Activated naive CD8-positive, alpha-beta T cell (primary cell): ENCODE measurements at regions not wholly inside any gene's neighbourhood (a gene's known extent, or its start where the extent isn't known, plus 50 kb on each side); places are given as distances from the start of the nearest gene placed in this dataset.

Experiments
- H3K27ac Mint-ChIP-seq: one replicate; pipeline ENCODE4 v1.8.0; 2021; ENCODE audit warnings: mixed read lengths
- H3K27me3 Mint-ChIP-seq: one replicate; pipeline ENCODE4 v1.8.0; 2021; ENCODE audit warnings: mixed read lengths
- H3K36me3 Mint-ChIP-seq: one replicate; pipeline ENCODE4 v1.8.0; 2021; ENCODE audit warnings: mixed read lengths
- H3K4me1 Mint-ChIP-seq: one replicate; pipeline ENCODE4 v1.8.0; 2021; ENCODE audit warnings: low read depth, mixed read lengths
- H3K4me3 Mint-ChIP-seq: one replicate; pipeline ENCODE4 v1.8.0; 2021; ENCODE audit warnings: mild to moderate bottlenecking, mixed read lengths
- H3K9me3 Mint-ChIP-seq: one replicate; pipeline ENCODE4 v1.8.0; 2021; ENCODE audit warnings: low read depth, mixed read lengths

- Mint-ChIP-seq H3K4me1 (no peaks in the 10 kb centered on the region), H3K9me3 (no peaks in the 10 kb centered on the region), H3K36me3 (no peaks in the 10 kb centered on the region), H3K4me3 (no peak overlapping the region), H3K27me3 (no peaks in the 10 kb centered on the region), H3K27ac (no peak overlapping the region)
These were observed 105.0 kb downstream of the VEGFA start for GRCh38 chr6:43874814-43875590.

- Mint-ChIP-seq H3K36me3 (no peaks in the 10 kb centered on the region), H3K27ac (no peak overlapping the region), H3K27me3 (no peaks in the 10 kb centered on the region), H3K9me3 (no peaks in the 10 kb centered on the region), H3K4me1 (no peaks in the 10 kb centered on the region), H3K4me3 (no peak overlapping the region)
These were observed 104.0 kb downstream of the VEGFA start for GRCh38 chr6:43873806-43874714.

GRCh38 chr6:43871933-43872332 lies 101.9 kb downstream of the VEGFA start:
- H3K27ac Mint-ChIP-seq = no peak overlapping the region
- H3K4me1 Mint-ChIP-seq = no peaks in the 10 kb centered on the region
- no peak overlapping the region for H3K4me3 Mint-ChIP-seq
- H3K27me3 Mint-ChIP-seq = no peaks in the 10 kb centered on the region
- no peaks in the 10 kb centered on the region for H3K36me3 Mint-ChIP-seq
- no peaks in the 10 kb centered on the region for H3K9me3 Mint-ChIP-seq

GRCh38 chr6:43871284-43871683 lies 101.3 kb downstream of the VEGFA start:
- Mint-ChIP-seq H3K9me3 (no peaks in the 10 kb centered on the region), H3K36me3 (no peaks in the 10 kb centered on the region), H3K4me3 (no peak overlapping the region), H3K27ac (no peak overlapping the region), H3K27me3 (no peaks in the 10 kb centered on the region), H3K4me1 (no peaks in the 10 kb centered on the region)

GRCh38 chr6:43870660-43871061 lies 100.7 kb downstream of the VEGFA start:
- no peak overlapping the region for H3K27ac Mint-ChIP-seq
- H3K4me3 Mint-ChIP-seq = no peak overlapping the region
- no peaks in the 10 kb centered on the region for H3K4me1 Mint-ChIP-seq
- H3K27me3 Mint-ChIP-seq = no peaks in the 10 kb centered on the region
- H3K36me3 Mint-ChIP-seq = no peaks in the 10 kb centered on the region
- no peaks in the 10 kb centered on the region for H3K9me3 Mint-ChIP-seq

- H3K27ac Mint-ChIP-seq = no peak overlapping the region
- no peak overlapping the region for H3K4me3 Mint-ChIP-seq
- H3K9me3 Mint-ChIP-seq = no peaks in the 10 kb centered on the region
These were observed 100.0 kb downstream of the VEGFA start for GRCh38 chr6:43869792-43870659.

GRCh38 chr6:43869079-43869710 lies 99.2 kb downstream of the VEGFA start:
- H3K9me3 Mint-ChIP-seq = no peaks in the 10 kb centered on the region
- no peak overlapping the region for H3K4me3 Mint-ChIP-seq
- H3K36me3 Mint-ChIP-seq = no peaks in the 10 kb centered on the region
- H3K27me3 Mint-ChIP-seq = no peaks in the 10 kb centered on the region
- H3K27ac Mint-ChIP-seq = no peak overlapping the region
- no peaks in the 10 kb centered on the region for H3K4me1 Mint-ChIP-seq

More at GRCh38 chr6:43869792-43870659, 100.0 kb downstream of the VEGFA start:
- Mint-ChIP-seq H3K36me3 (no peaks in the 10 kb centered on the region), H3K4me1 (no peaks in the 10 kb centered on the region), H3K27me3 (no peaks in the 10 kb centered on the region)

GRCh38 chr6:43868467-43868866 lies 98.5 kb downstream of the VEGFA start:
- Mint-ChIP-seq H3K9me3 (no peaks in the 10 kb centered on the region), H3K4me3 (no peak overlapping the region), H3K4me1 (no peaks in the 10 kb centered on the region), H3K36me3 (no peaks in the 10 kb centered on the region), H3K27ac (no peak overlapping the region), H3K27me3 (no peaks in the 10 kb centered on the region)

- Mint-ChIP-seq H3K4me3 (no peak overlapping the region), H3K27me3 (no peaks in the 10 kb centered on the region), H3K9me3 (no peaks in the 10 kb centered on the region), H3K27ac (no peak overlapping the region), H3K4me1 (no peaks in the 10 kb centered on the region), H3K36me3 (no peaks in the 10 kb centered on the region)
These were observed 98.0 kb downstream of the VEGFA start for GRCh38 chr6:43867996-43868395.

- Mint-ChIP-seq H3K36me3 (no peaks in the 10 kb centered on the region), H3K4me1 (no peaks in the 10 kb centered on the region), H3K27ac (no peak overlapping the region), H3K9me3 (no peaks in the 10 kb centered on the region), H3K27me3 (no peaks in the 10 kb centered on the region), H3K4me3 (no peak overlapping the region)
These were observed 97.2 kb downstream of the VEGFA start for GRCh38 chr6:43867246-43867645.

GRCh38 chr6:43865932-43866645 lies 96.1 kb downstream of the VEGFA start:
- no peak overlapping the region for H3K4me3 Mint-ChIP-seq
- no peaks in the 10 kb centered on the region for H3K36me3 Mint-ChIP-seq
- H3K9me3 Mint-ChIP-seq = no peaks in the 10 kb centered on the region
- H3K27me3 Mint-ChIP-seq = no peaks in the 10 kb centered on the region
- H3K4me1 Mint-ChIP-seq = no peaks in the 10 kb centered on the region
- no peak overlapping the region for H3K27ac Mint-ChIP-seq

GRCh38 chr6:43865086-43865485 lies 95.1 kb downstream of the VEGFA start:
- Mint-ChIP-seq H3K36me3 (no peaks in the 10 kb centered on the region), H3K4me1 (no peaks in the 10 kb centered on the region), H3K9me3 (no peaks in the 10 kb centered on the region), H3K27me3 (no peaks in the 10 kb centered on the region), H3K27ac (no peak overlapping the region), H3K4me3 (no peak overlapping the region)

GRCh38 chr6:43862925-43863324 lies 92.9 kb downstream of the VEGFA start:
- Mint-ChIP-seq H3K9me3 (no peaks in the 10 kb centered on the region), H3K36me3 (no peaks in the 10 kb centered on the region), H3K4me1 (no peaks in the 10 kb centered on the region), H3K4me3 (no peak overlapping the region), H3K27ac (no peak overlapping the region), H3K27me3 (no peaks in the 10 kb centered on the region)
